GM12878 (cell line): ENCODE measurements at regions not wholly inside any gene's neighbourhood (a gene's known extent, or its start where the extent isn't known, plus 50 kb on each side); places are given as distances from the start of the nearest gene placed in this dataset.

Experiments
- CBX5 ChIP-seq: sonication (generic); IDR thresholded peaks from 2 replicates; pipeline ENCODE4 v1.6.1; 2016; ENCODE audit warnings: low read depth, moderate library complexity, mild to moderate bottlenecking, inconsistent platforms
- EGR1 ChIP-seq, 2 experiments: IDR thresholded peaks; 1 replicate in 1 of 2; 2 replicates in 1 of 2; pipeline ENCODE4 v1.6.1; 2011 to 2012; ENCODE audit warnings: low read depth in 2 of 2, low read length in 2 of 2, borderline replicate concordance in 1 of 2, mild to moderate bottlenecking in 1 of 2, moderate library complexity in 1 of 2
- EP300 ChIP-seq, 2 experiments: fragments of 150-350 bp in 1 of 2; IDR thresholded peaks; 2 replicates each; pipeline ENCODE4 v1.6.1; 2011 to 2012; ENCODE audit warnings: low read depth in 2 of 2, low read length in 2 of 2, borderline replicate concordance in 1 of 2, improper control_type of control experiment in 1 of 2, inconsistent platforms in 1 of 2; ENCODE audit not compliant: control insufficient read depth in 1 of 2
- FOXM1 ChIP-seq: IDR thresholded peaks from 2 replicates; pipeline ENCODE4 v1.6.1; 2012; ENCODE audit warnings: low read depth, mild to moderate bottlenecking, inconsistent platforms, low read length, moderate library complexity
- HCFC1 ChIP-seq: fragments of 150-350 bp; IDR thresholded peaks from 2 replicates; pipeline ENCODE4 v1.6.1; 2014; ENCODE audit warnings: low read length
- SIN3A ChIP-seq: IDR thresholded peaks from 2 replicates; pipeline ENCODE4 v1.6.1; 2012; ENCODE audit warnings: low read depth, low read length, improper control_type of control experiment
- TF ChIP-seq, protein P1 (sequence below): IDR thresholded peaks from 2 replicates; pipeline ENCODE4 v1.6.1; 2012; ENCODE audit warnings: mild to moderate bottlenecking, low read depth, low read length
- TF ChIP-seq, protein P2 (sequence below), 3 experiments: IDR thresholded peaks in 2 of 3; conservative IDR thresholded peaks in 1 of 3; 2 replicates each; pipeline ENCODE4 v1.5.1; 2011; ENCODE audit warnings: low read depth in 3 of 3, low read length in 3 of 3, mild to moderate bottlenecking in 3 of 3, control low read depth in 2 of 3, moderate library complexity in 2 of 3, inconsistent platforms in 1 of 3, mixed read lengths in 1 of 3; ENCODE audit not compliant: control insufficient read depth in 2 of 3, insufficient read depth in 1 of 3; ENCODE audit errors: extremely low read depth in 1 of 3

DNA sequence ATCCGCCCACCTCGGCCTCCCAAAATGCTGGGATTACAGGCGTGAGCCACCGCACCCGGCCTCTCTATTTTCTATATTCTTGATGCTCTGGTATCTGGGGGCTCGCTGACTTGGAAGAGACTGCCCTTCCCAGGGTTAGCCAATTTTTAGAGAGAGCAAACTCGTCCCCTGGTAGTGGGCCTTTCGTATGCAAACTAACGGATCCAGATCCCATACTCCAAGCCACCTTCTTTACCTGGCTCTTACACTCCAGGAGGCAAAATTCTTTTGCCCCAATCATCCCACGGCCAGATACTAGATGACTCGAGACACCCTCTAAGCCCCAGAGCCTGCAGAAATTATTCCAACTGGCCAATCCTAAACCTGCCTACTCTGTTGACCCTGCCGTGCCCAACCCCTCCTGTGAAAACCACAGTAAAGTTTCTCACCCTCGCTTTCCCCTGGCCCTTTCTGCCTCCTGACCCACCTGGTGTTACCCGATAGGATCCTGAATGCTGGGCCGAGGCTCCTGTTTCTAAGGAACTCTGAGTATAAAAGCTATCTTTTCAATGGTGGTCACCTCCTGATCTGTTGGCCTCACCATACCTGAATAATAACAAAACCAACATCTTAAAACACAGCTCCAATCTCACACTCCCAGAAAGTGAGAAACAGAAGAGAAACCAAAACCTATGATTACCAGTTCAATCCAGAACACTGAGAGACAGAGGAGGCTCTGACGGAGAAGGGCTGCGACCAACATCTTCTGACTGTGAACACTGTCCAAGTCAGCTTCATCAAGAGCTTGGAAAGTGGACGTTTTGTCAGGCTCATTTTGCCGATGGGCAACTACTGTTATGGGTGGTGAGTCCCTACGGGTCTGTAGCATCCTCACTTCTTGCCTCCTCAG, 57.6 kb upstream of the ZNF532 start:
- TF ChIP-seq SIN3A (no peak), FOXM1 (no peak), EGR1 (IDR thresholded peaks at IDR 0.05; ENCODE audit: borderline replicate concordance in 1 of 2, low read depth in 2 of 2, low read length in 2 of 2) (no peak), HCFC1 (no peak), EP300 (IDR thresholded peaks at IDR 0.05; ENCODE audit: borderline replicate concordance in 1 of 2, control insufficient read depth in 1 of 2, low read depth in 2 of 2, low read length in 2 of 2) (no peak), CBX5 (no peak)
- TF ChIP-seq, protein P1, sequence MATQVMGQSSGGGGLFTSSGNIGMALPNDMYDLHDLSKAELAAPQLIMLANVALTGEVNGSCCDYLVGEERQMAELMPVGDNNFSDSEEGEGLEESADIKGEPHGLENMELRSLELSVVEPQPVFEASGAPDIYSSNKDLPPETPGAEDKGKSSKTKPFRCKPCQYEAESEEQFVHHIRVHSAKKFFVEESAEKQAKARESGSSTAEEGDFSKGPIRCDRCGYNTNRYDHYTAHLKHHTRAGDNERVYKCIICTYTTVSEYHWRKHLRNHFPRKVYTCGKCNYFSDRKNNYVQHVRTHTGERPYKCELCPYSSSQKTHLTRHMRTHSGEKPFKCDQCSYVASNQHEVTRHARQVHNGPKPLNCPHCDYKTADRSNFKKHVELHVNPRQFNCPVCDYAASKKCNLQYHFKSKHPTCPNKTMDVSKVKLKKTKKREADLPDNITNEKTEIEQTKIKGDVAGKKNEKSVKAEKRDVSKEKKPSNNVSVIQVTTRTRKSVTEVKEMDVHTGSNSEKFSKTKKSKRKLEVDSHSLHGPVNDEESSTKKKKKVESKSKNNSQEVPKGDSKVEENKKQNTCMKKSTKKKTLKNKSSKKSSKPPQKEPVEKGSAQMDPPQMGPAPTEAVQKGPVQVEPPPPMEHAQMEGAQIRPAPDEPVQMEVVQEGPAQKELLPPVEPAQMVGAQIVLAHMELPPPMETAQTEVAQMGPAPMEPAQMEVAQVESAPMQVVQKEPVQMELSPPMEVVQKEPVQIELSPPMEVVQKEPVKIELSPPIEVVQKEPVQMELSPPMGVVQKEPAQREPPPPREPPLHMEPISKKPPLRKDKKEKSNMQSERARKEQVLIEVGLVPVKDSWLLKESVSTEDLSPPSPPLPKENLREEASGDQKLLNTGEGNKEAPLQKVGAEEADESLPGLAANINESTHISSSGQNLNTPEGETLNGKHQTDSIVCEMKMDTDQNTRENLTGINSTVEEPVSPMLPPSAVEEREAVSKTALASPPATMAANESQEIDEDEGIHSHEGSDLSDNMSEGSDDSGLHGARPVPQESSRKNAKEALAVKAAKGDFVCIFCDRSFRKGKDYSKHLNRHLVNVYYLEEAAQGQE, result no peak
- TF ChIP-seq, protein P2, sequence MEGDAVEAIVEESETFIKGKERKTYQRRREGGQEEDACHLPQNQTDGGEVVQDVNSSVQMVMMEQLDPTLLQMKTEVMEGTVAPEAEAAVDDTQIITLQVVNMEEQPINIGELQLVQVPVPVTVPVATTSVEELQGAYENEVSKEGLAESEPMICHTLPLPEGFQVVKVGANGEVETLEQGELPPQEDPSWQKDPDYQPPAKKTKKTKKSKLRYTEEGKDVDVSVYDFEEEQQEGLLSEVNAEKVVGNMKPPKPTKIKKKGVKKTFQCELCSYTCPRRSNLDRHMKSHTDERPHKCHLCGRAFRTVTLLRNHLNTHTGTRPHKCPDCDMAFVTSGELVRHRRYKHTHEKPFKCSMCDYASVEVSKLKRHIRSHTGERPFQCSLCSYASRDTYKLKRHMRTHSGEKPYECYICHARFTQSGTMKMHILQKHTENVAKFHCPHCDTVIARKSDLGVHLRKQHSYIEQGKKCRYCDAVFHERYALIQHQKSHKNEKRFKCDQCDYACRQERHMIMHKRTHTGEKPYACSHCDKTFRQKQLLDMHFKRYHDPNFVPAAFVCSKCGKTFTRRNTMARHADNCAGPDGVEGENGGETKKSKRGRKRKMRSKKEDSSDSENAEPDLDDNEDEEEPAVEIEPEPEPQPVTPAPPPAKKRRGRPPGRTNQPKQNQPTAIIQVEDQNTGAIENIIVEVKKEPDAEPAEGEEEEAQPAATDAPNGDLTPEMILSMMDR (IDR thresholded peaks at IDR 0.05 in 2 of 3, conservative IDR thresholded peaks at IDR 0.05 in 1 of 3; ENCODE audit: control insufficient read depth in 2 of 3, extremely low read depth in 1 of 3, insufficient read depth in 1 of 3, low read depth in 3 of 3, low read length in 3 of 3), result no peak
